GM04504 (cell line): ENCODE measurements at regions not wholly inside any gene's neighbourhood (a gene's known extent, or its start where the extent isn't known, plus 50 kb on each side); places are given as distances from the start of the nearest gene placed in this dataset.

Source experiments
- DNase-seq: peaks from one replicate; pipeline ENCODE4 v3.0.0-alpha.2; 2012; ENCODE audit warnings: low read depth

DNA sequence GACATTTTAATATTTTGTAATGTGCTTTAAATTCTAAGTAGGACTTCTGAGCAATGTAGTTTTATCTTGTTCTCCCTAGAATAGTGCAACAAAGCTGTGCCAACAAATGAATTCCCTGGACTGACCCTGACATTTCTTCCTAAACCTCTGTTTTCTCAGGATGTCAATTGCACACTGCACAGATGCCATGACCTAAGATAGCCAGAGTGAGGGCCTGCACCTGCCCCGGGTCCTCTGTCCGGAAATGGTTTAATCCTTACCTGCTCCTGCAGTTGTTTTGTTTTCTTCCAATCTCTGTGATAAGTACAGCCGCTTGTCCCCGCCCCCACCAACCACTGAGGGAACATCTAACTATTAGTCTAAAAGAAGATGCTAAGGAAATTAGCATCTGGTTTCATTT lies 831.5 kb downstream of the GALC start:
- no peak for DNase-seq

DNA sequence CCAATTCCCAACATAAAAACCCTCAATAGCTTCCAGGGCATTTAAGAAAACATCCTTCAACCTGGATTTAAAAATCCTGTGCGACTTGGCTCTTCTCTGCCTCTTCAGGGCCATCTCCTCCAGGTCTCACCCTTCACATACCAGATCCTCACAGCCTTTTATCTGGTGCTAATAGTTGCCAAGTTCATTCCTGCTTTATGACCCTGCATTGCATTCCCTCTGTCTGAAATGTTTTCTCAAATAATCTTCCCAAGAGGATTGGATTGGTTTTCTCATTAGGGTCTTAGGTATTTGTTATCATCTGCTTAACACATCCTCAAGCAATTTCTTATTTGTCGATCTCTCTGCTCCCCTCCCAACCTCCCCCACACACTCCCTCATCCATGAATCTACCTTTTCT lies 832.0 kb downstream of the GALC start:
- DNase-seq: no peak

DNA sequence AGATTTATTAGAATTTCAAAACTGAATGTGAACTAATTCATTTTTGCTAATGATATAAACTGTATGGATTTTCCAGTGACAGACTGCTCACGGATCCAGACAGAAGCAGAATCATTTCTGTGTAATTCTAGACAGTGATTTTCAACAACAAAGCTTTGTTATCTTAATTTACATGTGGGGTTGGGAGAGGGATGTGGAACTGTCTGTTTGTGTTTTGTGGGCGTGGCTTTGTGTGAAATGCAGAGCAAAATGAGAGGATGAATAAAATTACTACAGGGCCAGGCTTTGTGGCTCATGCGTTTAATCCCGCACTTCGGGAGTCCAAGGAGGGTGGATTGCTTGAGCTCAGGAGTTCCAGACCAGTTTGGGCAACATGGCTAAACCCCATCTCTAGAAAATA lies 834.7 kb downstream of the GALC start:
- no peak for DNase-seq

DNA sequence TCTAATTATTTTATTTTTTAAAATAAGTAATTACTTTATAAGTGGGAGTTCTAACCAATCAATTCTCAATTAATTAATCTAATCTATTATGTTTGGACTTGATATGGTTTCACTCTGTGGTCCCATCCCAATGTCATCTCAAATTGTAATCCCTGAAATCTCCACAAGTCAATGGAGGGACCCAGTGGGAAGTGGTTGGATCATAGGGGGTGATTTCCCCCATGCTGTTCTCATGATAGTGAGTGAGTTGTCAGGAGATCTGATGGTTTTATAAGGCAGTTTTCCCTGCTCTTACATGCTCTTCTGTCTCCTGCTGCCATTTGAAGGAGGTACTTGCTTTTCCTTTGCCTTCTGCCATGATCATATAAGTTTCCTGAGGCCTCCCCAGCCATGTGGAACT lies 836.1 kb downstream of the GALC start:
- no peak for DNase-seq

DNA sequence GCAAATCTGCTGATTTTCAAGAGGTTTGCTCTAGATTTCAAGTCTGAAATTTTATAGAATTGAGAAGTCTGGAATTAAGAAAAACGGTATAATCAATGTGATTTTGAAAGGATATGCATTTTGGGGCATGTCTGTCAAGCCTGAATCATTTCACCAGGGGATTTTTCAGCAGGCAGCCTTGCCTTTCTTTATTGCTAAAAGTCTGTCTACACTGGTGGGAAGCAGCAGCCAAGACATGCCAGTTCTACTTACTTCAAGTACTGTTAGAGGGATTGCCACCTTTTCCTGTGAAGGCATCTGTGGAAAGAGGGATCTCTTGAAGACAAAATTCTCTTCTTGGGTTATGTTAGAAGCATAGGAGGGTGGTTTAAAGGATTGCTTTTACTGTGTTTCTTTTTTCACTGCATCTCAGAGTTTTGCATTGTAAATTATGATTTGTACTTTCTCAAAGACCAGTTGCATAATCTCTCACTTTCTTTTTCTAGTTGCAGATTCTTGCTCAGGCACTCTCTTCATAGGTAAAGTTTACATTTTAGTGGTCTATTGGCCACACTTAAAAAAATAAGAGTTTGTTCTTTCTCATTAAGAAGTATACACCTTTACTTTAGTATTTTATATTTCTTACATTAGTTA lies 837.0 kb downstream of the GALC start:
- DNase-seq: no peak

DNA sequence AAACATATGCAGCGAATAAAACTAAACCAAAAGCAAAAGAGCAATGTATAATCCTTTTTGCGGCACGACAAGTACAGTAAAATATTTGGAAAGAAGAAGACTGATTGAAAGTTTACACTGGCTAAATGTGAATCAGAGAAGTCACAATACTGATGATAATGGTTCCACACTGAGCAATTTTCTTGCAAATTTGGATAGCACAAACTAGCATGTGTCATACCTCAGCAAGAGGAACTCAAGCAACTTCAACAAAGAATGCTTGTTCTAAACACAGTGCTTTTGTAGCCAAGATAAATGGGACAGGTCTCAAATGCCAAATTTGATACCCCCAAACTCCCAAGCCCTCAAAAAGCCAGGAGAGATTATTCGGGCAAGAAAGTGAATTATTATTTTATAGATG lies 839.1 kb downstream of the GALC start:
- no peak for DNase-seq

DNA sequence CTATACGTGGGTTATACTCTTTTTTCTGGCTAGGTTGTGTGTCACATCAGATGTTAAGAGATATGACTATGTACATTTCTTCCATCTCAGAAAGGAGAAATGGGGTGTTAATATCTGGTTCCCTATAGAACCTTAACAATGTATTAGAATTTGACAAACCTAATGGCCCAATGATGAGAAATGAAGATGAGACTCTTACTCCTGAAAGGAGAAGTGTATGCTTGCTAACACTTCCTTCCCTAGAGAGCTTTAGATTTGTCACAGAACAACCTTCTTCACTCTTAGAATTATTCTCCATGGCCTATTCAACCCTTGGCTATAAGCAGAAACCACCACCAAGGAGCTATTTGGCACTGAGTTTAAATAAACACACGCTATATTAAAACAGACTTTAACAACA lies 839.6 kb downstream of the GALC start:
- no peak for DNase-seq

DNA sequence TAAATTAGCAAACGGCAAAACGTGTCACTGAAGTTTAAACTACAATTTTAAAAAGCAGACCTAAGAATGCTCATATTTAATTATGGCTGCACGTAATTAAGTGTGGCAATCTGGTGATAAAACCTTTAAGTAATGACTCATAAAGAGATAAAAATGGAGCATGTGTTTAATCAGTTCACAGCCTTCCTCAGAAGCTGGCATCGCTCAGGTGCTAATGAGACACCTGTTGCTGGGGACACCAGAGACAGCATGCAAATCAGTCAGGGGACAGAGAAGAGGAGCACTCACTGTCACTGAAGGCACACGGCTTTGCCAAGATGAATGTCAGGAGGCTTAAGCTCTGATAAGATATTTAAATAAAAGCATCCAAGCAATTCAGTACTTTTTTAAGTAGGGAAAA lies 840.3 kb downstream of the GALC start:
- no peak for DNase-seq

DNA sequence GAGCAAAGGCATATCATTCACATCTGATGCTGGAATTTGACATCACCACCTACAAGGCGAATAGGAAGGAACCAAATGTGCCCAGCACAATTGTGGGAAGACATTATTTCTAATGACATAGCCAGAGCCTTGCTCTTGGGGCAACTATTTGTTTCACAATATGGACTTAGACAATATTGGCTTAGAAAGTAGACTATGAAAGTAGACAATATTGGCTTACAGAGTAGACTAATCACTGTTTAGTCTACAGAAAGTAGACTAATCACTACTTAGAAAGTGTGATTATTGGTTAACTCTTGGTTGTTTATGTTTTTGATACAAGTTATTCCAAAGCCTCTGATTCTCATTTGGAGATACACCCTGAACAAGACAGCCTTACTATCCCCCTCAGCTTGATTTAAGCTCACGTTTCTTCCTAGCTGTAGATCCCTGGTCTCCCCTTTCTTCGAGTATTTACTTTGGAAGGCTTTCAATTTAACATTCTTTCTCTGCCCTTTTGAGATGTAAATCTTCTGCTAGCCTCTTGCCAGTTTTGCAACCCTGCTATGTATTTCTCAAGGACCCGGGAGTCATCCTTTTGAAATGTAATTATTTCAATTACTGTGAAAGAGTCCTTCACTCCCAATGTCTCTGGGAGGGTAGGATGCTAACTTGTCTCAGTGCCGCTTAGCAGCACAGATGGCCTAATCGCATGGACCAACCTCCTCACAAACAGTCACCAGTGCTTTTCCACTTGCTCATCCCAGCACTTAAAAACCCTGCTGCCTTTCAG lies 843.2 kb downstream of the GALC start:
- DNase-seq: peak; percentile 75

DNA sequence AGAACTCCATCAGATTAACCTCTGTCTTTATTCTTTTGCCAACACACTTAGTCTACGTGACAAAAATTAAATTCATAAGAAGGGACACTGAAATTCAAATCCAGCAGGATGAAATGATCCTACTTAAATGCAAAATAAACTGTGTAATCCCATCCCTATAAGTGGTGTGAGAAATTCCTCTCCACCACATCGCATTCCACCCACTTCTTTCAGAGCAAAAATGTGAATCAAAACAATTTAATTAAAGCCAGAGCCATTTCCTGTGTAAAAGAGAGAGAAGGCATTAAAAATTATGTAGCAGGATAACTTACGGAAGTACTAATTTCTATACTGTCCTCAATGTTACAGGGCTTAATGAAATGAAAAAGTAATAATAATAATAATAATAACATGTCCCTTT lies 844.3 kb downstream of the GALC start:
- DNase-seq: no peak

DNA sequence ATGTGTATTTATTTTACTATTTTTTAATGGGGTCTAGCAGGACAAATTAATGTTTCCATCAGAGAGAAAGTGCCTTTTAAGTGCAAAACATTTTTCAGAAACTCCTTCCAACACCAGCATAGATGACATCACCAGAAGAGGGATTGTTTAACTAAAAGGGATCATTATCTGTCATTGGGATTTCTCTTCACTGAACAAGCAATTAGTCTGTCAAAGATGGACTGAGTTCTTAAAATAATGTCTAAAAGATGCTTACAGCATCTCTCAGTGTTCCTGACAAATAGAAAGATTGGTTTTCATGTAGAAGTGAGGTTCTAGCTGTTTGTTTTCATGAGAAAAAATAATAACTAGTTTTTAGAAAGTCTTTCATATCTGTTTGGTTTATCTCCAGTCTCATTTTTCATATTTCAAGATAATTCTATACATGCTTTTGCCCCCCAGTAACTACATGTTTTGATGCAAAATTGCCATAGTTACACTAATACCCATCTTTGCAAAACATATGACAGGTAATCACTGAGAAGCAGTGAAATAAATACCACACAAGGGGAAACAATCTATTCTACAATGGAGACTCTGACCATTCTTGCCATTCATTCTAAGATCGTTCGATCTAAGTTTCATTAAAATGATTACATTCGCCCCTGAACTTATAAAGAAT lies 850.3 kb downstream of the GALC start:
- no peak for DNase-seq

DNA sequence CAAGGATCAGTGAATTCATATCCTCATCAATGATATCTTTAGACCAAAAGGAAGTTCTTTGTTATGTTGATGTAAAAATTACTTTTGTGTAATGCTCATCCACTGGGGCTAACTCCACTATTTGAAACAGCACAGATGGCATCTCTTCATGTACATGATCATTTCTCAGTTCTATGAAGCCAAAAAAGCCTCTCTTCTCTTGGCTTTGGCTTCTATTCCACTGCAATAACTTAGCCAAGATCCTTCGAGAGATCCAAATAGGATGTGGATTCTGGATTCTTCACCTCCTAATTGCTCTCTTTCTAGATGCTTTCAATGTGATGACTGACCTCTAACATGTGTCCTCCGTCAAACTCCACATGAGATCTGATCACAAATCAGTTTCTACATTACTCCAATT lies 851.2 kb downstream of the GALC start:
- no peak for DNase-seq

DNA sequence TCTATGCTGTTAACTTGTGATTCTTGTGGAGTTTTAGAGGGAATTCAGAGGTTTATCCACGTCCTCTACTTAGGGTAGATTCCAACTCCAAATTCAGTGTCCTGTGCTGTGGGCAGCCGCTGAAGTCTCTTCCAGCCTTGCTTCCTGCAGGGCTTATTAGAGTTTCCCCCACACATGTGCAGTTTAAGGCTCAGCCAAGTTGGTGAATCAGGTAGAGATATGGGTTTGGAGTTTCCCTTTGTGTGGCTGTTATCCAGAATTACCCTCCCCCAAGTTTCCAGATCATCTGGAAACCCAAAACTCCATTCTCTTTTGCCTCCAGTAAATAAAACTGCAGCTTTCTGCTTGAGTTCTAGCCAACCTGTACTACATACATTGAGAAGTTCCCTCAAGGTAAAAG lies 853.7 kb downstream of the GALC start:
- DNase-seq: no peak

DNA sequence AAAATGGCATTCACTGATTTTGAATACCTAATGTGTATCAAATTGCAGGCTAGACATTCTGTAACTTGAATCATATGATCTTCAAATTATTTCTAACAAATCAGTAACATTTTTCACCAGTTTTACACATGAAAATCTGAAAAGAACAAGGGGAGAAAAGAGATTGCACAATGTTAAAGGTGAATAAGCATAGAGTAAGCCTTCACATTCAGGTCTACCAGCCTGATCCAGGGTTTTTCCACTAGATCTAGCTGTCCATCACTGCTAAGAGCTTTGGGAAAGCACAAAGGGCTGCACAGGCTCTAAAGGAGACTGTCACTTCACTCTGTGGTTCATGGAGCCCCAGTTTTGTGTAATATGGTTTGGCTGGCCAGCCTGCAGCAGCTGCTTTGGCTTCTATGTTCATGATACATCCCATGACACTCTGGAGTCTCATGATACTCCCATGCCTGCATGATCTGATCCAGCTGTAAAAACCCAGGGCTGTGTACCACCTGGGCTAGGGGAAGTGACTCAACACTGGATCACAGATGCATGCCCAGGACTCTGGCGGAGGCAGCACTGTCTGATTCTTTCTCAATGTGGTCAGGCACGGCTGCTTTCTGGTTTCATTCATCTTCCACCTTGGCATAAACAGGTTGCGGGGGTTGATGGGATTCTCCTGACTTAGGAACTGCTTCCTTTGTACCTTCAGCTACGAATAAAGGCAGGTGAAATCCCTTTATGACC lies 859.7 kb downstream of the GALC start:
- peak; percentile 58 for DNase-seq

DNA sequence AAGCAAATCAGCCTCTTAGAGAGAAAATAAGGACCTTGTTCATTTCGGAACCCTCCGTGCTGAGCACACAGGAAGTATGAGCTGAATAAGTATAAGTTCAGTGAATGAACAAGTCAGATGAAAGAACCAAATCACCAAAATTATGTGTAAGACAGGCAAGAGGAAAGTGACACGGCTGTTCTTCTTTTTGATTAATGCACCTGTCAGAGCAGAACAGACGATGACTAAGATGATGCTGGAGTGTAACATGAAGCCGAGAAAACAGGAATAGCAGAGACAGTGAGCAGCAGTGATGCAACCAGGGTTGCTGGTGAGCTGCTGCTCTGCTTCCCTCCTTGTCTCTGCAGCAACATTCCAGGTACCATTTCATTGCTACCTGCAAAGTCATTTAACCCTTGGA lies 861.1 kb downstream of the GALC start:
- DNase-seq: no peak

DNA sequence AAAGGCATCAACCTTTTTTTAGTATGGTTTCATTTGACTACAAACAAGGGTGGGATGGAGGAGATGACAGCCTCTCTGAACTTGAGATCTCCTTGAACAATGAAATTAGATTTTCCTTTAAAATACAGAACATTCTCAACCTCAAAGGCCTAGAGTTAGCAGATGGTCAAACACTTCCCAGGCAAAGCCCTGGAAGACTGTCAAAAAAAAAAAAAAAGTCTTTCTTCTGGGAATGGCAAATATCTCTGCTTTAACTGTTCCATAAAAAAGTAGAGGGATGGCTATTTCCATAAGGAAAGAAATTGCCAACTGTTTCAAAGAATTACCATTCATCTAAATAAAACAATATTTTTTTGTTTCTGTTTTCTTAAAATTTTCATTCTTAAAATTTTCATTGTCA lies 870.8 kb downstream of the GALC start:
- no peak for DNase-seq

DNA sequence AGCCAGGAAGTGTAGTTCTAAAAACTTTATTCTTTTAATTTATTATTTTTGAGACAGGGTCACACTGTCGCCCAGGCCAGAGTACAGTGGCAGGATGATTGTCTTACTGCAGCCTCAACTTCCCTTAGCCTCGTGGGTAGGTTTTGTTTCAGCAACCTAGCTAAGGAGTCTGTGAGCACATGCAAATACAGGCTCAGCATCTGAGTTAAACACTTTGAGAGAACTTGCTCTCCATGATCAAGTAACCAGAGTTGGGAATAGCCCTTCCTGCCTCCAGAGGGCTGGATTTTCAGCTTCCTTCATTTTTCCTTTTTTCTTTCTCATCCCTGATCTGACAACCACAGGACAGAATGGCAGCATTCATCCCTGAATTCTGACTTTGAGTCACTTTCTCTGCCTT lies 871.3 kb downstream of the GALC start:
- DNase-seq: no peak

DNA sequence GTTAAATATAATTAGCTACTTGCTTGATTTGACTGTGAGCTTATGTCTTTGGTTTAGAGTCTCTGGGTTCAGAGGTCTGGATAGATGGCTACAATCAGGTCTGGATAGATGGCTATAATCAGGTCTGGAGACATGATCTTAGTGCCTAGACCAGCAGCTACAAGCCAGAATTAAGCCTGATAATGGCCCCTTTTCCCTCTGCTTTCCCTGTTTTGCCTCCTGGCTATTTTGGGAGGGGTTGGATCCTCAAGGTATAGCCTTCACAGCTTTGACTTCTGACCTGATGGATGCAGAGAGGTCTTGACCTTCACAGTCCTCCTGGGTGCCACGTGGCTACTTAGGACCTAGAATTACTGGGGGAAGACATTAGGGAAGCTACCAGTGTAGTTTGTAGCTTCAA lies 877.7 kb downstream of the GALC start:
- DNase-seq: no peak

DNA sequence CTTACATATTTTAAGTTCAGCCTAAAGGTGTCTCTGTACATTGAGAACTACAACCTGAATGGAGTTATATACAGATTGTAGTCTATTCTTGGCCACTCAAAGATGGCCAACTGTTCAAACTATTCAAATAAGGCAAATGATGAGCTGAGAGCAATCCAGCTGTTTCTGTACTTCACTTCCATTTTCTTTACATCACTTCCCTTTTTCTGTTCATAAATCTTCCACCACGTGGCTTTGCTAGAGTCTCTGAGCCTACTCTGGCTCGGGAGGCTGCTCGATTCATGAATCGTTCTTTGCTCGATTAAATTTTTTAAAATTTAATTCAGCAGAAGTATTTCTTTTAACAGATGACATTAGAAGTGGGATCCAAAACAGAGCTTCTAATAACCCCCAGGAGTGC lies 879.7 kb downstream of the GALC start:
- DNase-seq: no peak

DNA sequence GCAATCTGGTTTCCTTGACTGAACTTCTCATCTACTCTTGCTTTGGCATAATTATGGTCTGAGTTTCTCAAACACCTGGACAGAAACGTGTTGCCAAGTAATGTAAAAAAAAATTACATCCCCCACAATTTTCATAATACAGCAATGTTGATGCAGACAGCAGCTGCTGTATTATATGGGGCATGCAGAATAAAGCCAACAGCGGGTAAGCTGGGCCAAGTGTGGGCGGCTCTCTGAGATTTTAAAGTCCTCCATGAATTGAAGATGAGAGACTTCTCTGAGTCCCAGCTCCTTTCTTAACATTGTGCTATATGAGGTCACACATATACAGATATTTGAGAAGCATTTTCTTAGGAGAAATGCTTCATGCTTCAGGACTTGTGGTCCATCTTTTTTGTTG lies 881.2 kb downstream of the GALC start:
- DNase-seq: no peak

DNA sequence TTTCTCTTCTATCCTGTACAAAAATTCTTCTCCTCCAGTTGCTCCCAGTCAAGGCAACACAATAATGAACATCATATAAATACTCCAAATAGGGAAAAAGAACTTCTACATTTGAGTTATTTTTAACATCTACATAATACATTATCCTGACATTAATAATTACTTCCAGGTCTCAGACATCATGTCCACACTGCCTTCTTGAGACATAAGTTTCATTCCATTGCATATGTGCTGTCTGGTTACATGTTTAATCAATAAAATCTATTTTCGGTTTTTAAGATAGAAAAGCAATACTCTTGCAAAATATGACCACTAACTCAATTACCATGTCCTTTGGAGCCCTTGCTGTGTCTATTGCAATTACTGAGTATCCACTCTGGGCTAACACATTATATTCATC lies 881.9 kb downstream of the GALC start:
- no peak for DNase-seq

DNA sequence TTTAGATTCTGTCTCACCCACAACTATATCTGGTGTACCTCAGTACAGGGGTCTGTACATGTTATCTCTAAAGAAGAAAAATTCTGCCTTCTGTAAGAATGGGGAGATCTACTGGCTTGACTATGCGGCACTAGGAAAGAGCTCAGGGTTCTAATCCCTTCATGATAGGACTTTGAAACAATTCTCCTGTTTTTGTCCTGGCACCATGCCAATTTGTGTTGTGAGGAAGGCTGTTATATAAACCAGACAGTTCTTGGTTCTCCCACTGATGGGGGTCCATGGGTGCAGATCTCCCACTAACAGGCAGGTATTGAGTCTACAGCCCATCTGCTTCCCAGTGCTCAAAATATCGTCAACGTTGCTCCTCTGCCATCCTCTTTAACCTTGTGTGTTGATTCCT lies 883.7 kb downstream of the GALC start:
- DNase-seq: no peak

DNA sequence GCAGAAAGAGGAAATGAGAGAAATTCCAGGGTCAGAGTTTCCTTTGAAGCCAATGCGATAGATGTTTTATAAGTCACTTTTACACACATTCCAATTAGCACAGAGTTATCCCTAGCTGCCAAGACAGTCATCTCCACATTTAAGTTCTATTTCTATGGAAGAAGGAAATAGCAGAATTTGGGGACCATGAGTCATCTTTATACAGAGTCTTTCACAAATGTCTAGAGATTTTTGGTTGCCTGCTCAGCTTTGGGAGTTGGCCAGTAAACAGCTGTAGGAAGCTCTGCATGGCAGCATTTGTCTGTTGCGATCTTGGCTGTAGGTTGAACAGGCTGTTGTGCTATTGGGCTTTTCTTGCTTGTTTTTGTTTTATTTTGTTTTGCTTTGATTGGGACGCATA lies 884.3 kb downstream of the GALC start:
- DNase-seq: peak; percentile 82
